Lower leg skin (tissue), 3 donors: ENCODE measurements at regions not wholly inside any gene's neighbourhood (a gene's known extent, or its start where the extent isn't known, plus 50 kb on each side); places are given as distances from the start of the nearest gene placed in this dataset.

Experiments
- POLR2A ChIP-seq, 2 donors: fragments of 450-650 bp; IDR thresholded peaks; one replicate each; pipeline ENCODE4 v1.6.1; 2016 to 2017; ENCODE audit warnings: antibody characterized with exemption in 2 of 2, mild to moderate bottlenecking in 1 of 2, moderate library complexity in 1 of 2
- TF ChIP-seq, protein P1 (sequence below), 3 donors: fragments of 450-650 bp; IDR thresholded peaks; one replicate each; pipeline ENCODE4 v1.5.1; 2016; ENCODE audit warnings: antibody characterized with exemption in 3 of 3, mild to moderate bottlenecking in 3 of 3, moderate library complexity in 2 of 3

GRCh38 chr3:94775746-94776145 is 712.9 kb downstream of the NSUN3 start:
- TF ChIP-seq, protein P1, sequence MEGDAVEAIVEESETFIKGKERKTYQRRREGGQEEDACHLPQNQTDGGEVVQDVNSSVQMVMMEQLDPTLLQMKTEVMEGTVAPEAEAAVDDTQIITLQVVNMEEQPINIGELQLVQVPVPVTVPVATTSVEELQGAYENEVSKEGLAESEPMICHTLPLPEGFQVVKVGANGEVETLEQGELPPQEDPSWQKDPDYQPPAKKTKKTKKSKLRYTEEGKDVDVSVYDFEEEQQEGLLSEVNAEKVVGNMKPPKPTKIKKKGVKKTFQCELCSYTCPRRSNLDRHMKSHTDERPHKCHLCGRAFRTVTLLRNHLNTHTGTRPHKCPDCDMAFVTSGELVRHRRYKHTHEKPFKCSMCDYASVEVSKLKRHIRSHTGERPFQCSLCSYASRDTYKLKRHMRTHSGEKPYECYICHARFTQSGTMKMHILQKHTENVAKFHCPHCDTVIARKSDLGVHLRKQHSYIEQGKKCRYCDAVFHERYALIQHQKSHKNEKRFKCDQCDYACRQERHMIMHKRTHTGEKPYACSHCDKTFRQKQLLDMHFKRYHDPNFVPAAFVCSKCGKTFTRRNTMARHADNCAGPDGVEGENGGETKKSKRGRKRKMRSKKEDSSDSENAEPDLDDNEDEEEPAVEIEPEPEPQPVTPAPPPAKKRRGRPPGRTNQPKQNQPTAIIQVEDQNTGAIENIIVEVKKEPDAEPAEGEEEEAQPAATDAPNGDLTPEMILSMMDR (IDR thresholded peaks at IDR 0.05): no peak
- TF ChIP-seq POLR2A (IDR thresholded peaks at IDR 0.05): no peak
